Pancreas (tissue), 10 donors: ENCODE measurements at regions not wholly inside any gene's neighbourhood (a gene's known extent, or its start where the extent isn't known, plus 50 kb on each side); places are given as distances from the start of the nearest gene placed in this dataset.

Source experiments
- ATAC-seq, 4 donors: fragments of 200-7000 bp; cut with Tn5 transposase; one replicate each; pipeline versions ENCODE4 v1.8.0 to v1.9.1; 2020; ENCODE audit warnings: mild to moderate bottlenecking in 4 of 4, moderate library complexity in 4 of 4
- DNase-seq, 6 donors: peaks; one replicate each; pipeline ENCODE4 v3.0.0-alpha.2; 2020
- FAIRE-seq: peaks from 2 replicates; lab custom pipeline; 2012; peaks lifted over from hg19 to GRCh38; lab: Jason Lieb, UNC
- H3K27ac ChIP-seq, 4 donors: fragments of 200-600 bp; sonication (generic); 1 replicate in 3 of 4; 2 replicates in 1 of 4; pipeline versions ENCODE4 v1.5.0 to v1.8.0; 2020
- H3K27me3 ChIP-seq, 4 donors: fragments of 200-600 bp; one replicate each; pipeline ENCODE4 v1.8.0; 2021
- H3K36me3 ChIP-seq, 3 donors: fragments of 200-600 bp; sonication (generic) in 1 of 3; one replicate each; pipeline versions ENCODE4 v1.5.0 to v1.8.0; 2020 to 2021
- H3K4me1 ChIP-seq, 3 donors: fragments of 200-600 bp; one replicate each; pipeline ENCODE4 v1.8.0; 2021
- H3K4me3 ChIP-seq, 4 donors: fragments of 200-600 bp; sonication (generic) in 2 of 4; one replicate each; pipeline versions ENCODE4 v1.5.0 to v1.8.0; 2020 to 2021
- H3K9me3 ChIP-seq, 4 donors: fragments of 200-600 bp; one replicate each; pipeline ENCODE4 v1.8.0; 2021
- WGBS, 2 donors: extraction: QIAGEN DNeasy Blood & Tissue Kit; methylation state at CpG; one replicate each; pipeline ENCODE4 v1.1.7; 2013; 5-methylcytosine and 5-hydroxymethylcytosine counted together
- intact Hi-C, 3 donors: fragments of 100-400 bp; cut with DNase I; formaldehyde crosslinking; loops; one replicate each; pipeline versions ENCODE4 v1.11.1 to v1.14.2; 2022
- TF ChIP-seq, protein P1 (sequence below), 4 donors: fragments of 200-600 bp; sonication (generic) in 3 of 4; IDR thresholded peaks; one replicate each; pipeline versions ENCODE4 v1.5.0 to v1.8.0; 2021; ENCODE audit warnings: antibody characterized with exemption in 4 of 4
- donor health status: healthy with polysubstance abuse.
- donor health status: DM: no; HTN: no; CAD: no; lungs with moderate emphysema.
- donor health status: DM: no; HTN: no; CAD: no.
- donor health status: control.
- donor health status: control.
- donor health status: Bipolar disorder and iron deficiency.
- donor health status: DM: yes; HTN: yes; CAD: no.
- donor health status: DM: no; HTN: no; CAD: no.
- donor health status: DM: no; HTN: no; CAD: no.
- donor health status: DM: yes; HTN: yes; CAD: no.

DNA sequence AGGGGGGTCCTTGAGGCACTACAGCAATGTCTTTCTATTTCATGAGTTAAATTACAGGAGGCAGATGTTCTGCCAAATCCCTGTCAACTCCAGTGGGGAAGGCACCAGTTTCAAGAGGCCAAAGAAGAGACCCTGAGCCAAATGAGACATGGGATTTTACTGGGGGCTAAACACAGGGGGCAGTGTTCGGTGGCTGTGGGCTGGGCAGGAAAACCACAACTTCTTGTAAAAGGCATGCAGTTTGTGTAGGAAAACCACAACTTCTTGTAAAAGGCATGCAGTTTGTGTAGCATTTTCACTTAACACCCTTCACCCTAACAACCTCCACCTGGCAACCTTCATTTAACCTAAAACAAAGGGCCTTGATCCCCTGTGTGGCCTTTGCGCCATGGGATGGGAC, 61.0 kb downstream of the POLR2M start:
- no peak for DNase-seq
- no peak for FAIRE-seq
- Histone ChIP-seq H3K4me1 (no peaks in the 10 kb centered on the region), H3K9me3 (no peaks in the 10 kb centered on the region), H3K36me3 (no peaks in the 10 kb centered on the region), H3K27me3 (no peaks in the 10 kb centered on the region), H3K27ac (no peak overlapping the region), H3K4me3 (no peak overlapping the region)
- TF ChIP-seq, protein P1, sequence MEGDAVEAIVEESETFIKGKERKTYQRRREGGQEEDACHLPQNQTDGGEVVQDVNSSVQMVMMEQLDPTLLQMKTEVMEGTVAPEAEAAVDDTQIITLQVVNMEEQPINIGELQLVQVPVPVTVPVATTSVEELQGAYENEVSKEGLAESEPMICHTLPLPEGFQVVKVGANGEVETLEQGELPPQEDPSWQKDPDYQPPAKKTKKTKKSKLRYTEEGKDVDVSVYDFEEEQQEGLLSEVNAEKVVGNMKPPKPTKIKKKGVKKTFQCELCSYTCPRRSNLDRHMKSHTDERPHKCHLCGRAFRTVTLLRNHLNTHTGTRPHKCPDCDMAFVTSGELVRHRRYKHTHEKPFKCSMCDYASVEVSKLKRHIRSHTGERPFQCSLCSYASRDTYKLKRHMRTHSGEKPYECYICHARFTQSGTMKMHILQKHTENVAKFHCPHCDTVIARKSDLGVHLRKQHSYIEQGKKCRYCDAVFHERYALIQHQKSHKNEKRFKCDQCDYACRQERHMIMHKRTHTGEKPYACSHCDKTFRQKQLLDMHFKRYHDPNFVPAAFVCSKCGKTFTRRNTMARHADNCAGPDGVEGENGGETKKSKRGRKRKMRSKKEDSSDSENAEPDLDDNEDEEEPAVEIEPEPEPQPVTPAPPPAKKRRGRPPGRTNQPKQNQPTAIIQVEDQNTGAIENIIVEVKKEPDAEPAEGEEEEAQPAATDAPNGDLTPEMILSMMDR (IDR thresholded peaks at IDR 0.05) = no peak
- intact Hi-C loops = loop anchor here in 1 of 3 donors (10.0 kb wide), 1 partner anchor 87 kb away; no protein-coding TSS in a partner anchor
- no peak for ATAC-seq
- WGBS, 2 donors = 82 to 95% methylated on average over 2 of the region's 2 CpGs

DNA sequence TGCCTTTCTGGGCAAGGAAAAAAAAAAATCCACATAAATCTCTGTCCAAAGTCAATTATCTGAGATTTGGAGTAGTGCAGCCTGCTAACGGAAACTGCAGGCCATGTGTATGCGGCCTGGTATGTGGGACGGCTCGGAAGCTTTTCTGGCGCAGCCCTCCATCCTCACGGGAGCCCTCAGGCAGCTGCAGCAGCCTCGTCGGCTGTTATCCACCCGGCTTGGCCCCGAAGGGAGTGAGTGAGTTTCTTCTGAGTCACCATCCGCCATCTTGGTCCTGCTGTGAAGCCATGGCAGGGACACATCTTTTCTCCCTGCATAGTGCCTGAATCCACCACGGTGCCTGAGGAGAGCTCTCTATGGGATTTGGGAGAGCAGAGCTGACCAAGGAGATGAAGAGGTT, 62.8 kb downstream of the POLR2M start:
- H3K36me3 ChIP-seq = no peaks in the 10 kb centered on the region
- ATAC-seq (peak in 3 of 4 donors; percentile 32 to 44 (median 42)), DNase-seq (peak in 1 of 6 donors; percentile 6), FAIRE-seq (no peak)
- WGBS, 2 donors = 87% methylated on average over 12 of the region's 12 CpGs
- intact Hi-C loops = loop anchor here in 1 of 3 donors (10.0 kb wide), 1 partner anchor 86 kb away; no protein-coding TSS in a partner anchor
- H3K4me3 ChIP-seq = no peak overlapping the region
- no peaks in the 10 kb centered on the region for H3K4me1 ChIP-seq
- no peaks in the 10 kb centered on the region for H3K9me3 ChIP-seq
- no peak overlapping the region for H3K27ac ChIP-seq
- TF ChIP-seq, protein P1 (IDR thresholded peaks at IDR 0.05) = no peak
- no peaks in the 10 kb centered on the region for H3K27me3 ChIP-seq

- Histone ChIP-seq H3K36me3 (no peaks in the 10 kb centered on the region), H3K27me3 (no peaks in the 10 kb centered on the region), H3K4me3 (no peak overlapping the region), H3K9me3 (no peaks in the 10 kb centered on the region), H3K4me1 (no peaks in the 10 kb centered on the region), H3K27ac (no peak overlapping the region)
- DNase-seq (no peak), FAIRE-seq (no peak), ATAC-seq (no peak)
- intact Hi-C loops = no loop called here
- 62 to 70% methylated on average over 3 of the region's 3 CpGs for WGBS, 2 donors
- TF ChIP-seq, protein P1 (IDR thresholded peaks at IDR 0.05) = no peak
Observed at GRCh38 chr15:57770495-57770894, 64.0 kb downstream of the POLR2M start.

DNA sequence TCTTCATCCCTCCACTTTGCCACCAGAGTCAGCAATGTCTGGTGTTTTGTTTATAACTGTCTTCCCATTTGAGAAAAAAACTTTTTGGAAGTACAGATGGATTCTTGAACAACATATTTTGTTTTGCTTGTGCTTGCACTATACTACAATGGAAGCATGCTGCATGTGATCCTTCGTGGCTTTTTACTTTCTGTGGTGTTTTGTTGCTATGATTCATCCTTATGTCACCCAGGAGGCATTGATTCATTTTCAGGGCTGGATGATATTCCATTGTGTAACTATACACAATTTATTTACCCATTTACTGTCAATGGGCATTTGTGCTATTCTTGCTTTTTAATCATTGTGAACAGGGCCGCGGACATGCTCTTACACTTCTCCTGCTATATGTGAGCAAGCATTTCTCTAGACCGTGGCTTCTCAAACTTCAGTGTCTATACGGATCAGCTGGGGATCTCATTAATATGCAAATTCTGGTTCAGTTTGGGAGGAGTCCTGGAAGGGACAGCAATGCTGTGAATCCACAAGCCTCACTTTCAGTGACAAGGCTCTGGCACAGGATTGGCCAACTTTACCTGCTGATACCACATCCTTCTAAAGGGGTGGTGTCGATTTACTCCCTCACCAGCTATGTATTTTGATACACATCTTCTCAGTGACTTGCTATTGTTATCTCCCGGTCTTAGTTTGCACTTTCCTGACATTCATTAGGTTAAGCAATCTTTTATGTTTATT, 65.9 kb downstream of the POLR2M start:
- FAIRE-seq (no peak), ATAC-seq (no peak), DNase-seq (no peak)
- H3K36me3 ChIP-seq = no peaks in the 10 kb centered on the region
- 79 to 89% methylated on average over 7 of the region's 7 CpGs for WGBS, 2 donors
- no peaks in the 10 kb centered on the region for H3K4me1 ChIP-seq
- no peak overlapping the region for H3K4me3 ChIP-seq
- no peaks in the 10 kb centered on the region for H3K9me3 ChIP-seq
- H3K27me3 ChIP-seq = no peaks in the 10 kb centered on the region
- TF ChIP-seq, protein P1 (IDR thresholded peaks at IDR 0.05) = no peak
- H3K27ac ChIP-seq = no peak overlapping the region
- intact Hi-C loops = no loop called here

- no peak for ATAC-seq
- DNase-seq = no peak
- WGBS, 2 donors = 95 to 100% methylated on average over 2 of the region's 2 CpGs
- TF ChIP-seq, protein P1 (IDR thresholded peaks at IDR 0.05) = no peak
- no peaks in the 10 kb centered on the region for H3K9me3 ChIP-seq
- H3K36me3 ChIP-seq = no peaks in the 10 kb centered on the region
- no peak overlapping the region for H3K27ac ChIP-seq
- no peaks in the 10 kb centered on the region for H3K27me3 ChIP-seq
- no peak overlapping the region for H3K4me3 ChIP-seq
- H3K4me1 ChIP-seq = no peaks in the 10 kb centered on the region
- FAIRE-seq = no peak
- intact Hi-C loops = no loop called here
Observed at GRCh38 chr15:57773051-57773450, 66.5 kb downstream of the POLR2M start.
